ENCODE measurements at regions not wholly inside any gene's neighbourhood (a gene's known extent, or its start where the extent isn't known, plus 50 kb on each side); places are given as distances from the start of the nearest gene placed in this dataset.

DNA sequence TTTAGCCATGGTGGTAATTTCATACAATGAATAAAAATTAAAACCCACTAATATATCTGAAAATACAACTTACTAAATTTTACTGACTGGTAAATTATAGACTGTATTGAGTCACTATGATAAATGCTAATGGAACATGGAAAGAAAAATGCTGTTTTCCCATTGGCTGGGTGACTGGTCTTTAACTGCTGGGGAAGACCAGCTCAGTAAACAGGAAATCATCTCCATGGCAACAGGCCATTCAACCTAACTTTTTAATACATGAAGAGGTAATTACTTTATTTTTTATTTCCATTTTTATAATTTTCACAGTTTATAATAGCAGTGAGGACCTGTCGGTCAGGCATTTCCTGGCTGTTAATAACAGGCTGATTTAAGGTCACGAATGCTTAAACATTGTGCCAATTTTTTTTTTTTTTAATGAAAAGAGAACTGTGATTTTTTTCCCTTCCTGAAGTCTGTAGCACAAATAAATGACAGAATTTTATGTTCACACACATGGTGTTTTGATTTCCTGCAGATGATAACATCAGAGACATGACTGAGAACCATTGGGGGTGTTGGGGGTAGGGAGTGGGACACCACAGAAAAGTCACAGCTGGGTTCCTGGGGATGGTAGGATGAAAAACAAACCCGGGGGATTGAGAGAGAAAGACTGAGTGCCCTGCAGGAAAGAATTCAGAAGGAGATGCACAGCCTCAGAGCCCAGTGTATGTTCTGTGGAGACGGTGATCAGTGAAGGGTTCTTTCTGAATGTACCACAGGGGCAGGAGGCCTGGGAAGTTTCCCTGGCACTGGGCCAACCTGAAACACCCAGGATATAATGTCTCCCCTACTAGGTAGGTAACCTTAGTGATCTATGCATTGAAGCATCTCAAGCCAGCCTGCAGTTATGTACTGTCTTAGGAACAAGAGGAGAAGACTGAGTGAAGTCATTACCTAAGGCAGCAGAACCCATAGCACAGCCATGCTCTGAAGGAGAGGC is 297.1 kb downstream of the COG6 start:
- TF ChIP-seq ZNF274 (IDR thresholded peaks at IDR 0.05; ENCODE audit: low read depth, low read length) (no peak), YY1 (IDR thresholded peaks at IDR 0.05; ENCODE audit: insufficient read depth, insufficient read length) (no peak), SUZ12 (IDR thresholded peaks at IDR 0.05; ENCODE audit: extremely low read depth, insufficient read depth, insufficient read length) (no peak)
